Bronchial epithelial cell (primary cell): ENCODE measurements at regions not wholly inside any gene's neighbourhood (a gene's known extent, or its start where the extent isn't known, plus 50 kb on each side); places are given as distances from the start of the nearest gene placed in this dataset.
A peak's percentile ranks its signal among the peaks of the same experiment; 100 is the strongest.

Source experiments
- DNase-seq: peaks from one replicate; pipeline ENCODE4 v3.0.0-alpha.2; 2010; ENCODE audit warnings: low read depth
- FAIRE-seq: peaks from 2 replicates; lab custom pipeline; 2011; peaks lifted over from hg19 to GRCh38; lab: Jason Lieb, UNC
- H3K27me3 ChIP-seq: 2 replicates; pipeline ENCODE4 v1.5.1; 2011; ENCODE audit warnings: low read length; ENCODE audit not compliant: control insufficient read depth, insufficient read depth
- H3K36me3 ChIP-seq: 2 replicates; pipeline ENCODE4 v1.5.1; 2011; ENCODE audit warnings: low read length; ENCODE audit not compliant: control insufficient read depth, insufficient read depth
- H3K4me3 ChIP-seq: 2 replicates; pipeline ENCODE4 v1.5.1; 2011; ENCODE audit warnings: mild to moderate bottlenecking, low read depth, low read length, control low read depth
- CTCF ChIP-seq: IDR thresholded peaks from 2 replicates; pipeline ENCODE4 v1.5.1; 2011; ENCODE audit warnings: mild to moderate bottlenecking, moderate library complexity, low read length, control low read depth, inconsistent platforms; ENCODE audit not compliant: insufficient read depth, severe bottlenecking

- no peak overlapping the region for H3K4me3 ChIP-seq
Measured at GRCh38 chr12:118715647-118716046, 265.7 kb upstream of the SRRM4 start.

GRCh38 chr12:118727196-118727978 is 254.0 kb upstream of the SRRM4 start:
- DNase-seq (no peak), FAIRE-seq (no peak)
- no peaks in the 10 kb centered on the region for H3K36me3 ChIP-seq
- no peaks in the 10 kb centered on the region for H3K27me3 ChIP-seq
- no peak overlapping the region for H3K4me3 ChIP-seq
- TF ChIP-seq CTCF, result no peak

More at GRCh38 chr12:118715647-118716046, 265.7 kb upstream of the SRRM4 start:
- FAIRE-seq, result no peak
- Histone ChIP-seq H3K36me3 (no peaks in the 10 kb centered on the region), H3K27me3 (no peaks in the 10 kb centered on the region)
- TF ChIP-seq CTCF, result no peak
- no peak for DNase-seq

GRCh38 chr12:118727979-118728366 is 253.4 kb upstream of the SRRM4 start:
- Histone ChIP-seq H3K27me3 (no peaks in the 10 kb centered on the region), H3K36me3 (no peaks in the 10 kb centered on the region), H3K4me3 (no peak overlapping the region)
- no peak for TF ChIP-seq CTCF
- FAIRE-seq (peak; percentile 23), DNase-seq (no peak)

GRCh38 chr12:118734266-118734665 is 247.1 kb upstream of the SRRM4 start:
- no peak overlapping the region for H3K4me3 ChIP-seq
- no peak for TF ChIP-seq CTCF
- H3K27me3 ChIP-seq, result no peaks in the 10 kb centered on the region
- FAIRE-seq (no peak), DNase-seq (no peak)
- H3K36me3 ChIP-seq, result no peaks in the 10 kb centered on the region

GRCh38 chr12:118737985-118738540 is 243.3 kb upstream of the SRRM4 start:
- TF ChIP-seq CTCF, result no peak
- FAIRE-seq, result no peak
- Histone ChIP-seq H3K36me3 (no peaks in the 10 kb centered on the region), H3K4me3 (no peak overlapping the region), H3K27me3 (no peaks in the 10 kb centered on the region)
- DNase-seq, result no peak

- Histone ChIP-seq H3K36me3 (no peaks in the 10 kb centered on the region), H3K27me3 (no peaks in the 10 kb centered on the region), H3K4me3 (no peak overlapping the region)
- DNase-seq (no peak), FAIRE-seq (no peak)
- TF ChIP-seq CTCF, result no peak
Measured at GRCh38 chr12:118741194-118741593, 240.1 kb upstream of the SRRM4 start.
